ENCODE measurements at regions not wholly inside any gene's neighbourhood (a gene's known extent, or its start where the extent isn't known, plus 50 kb on each side); places are given as distances from the start of the nearest gene placed in this dataset.

GRCh38 chr13:111565400-111565799 lies 245.0 kb downstream of the TEX29 start:
- H3K79me1 ChIP-seq (ENCODE audit: insufficient read depth, low read depth, low read length, poor library complexity, severe bottlenecking) = no peaks in the 10 kb centered on the region
- peaks cover 24% of the 10 kb centered on the region for H3K27me3 Mint-ChIP-seq (ENCODE audit: low read depth)
- no peaks in the 10 kb centered on the region for H3K9me3 ChIP-seq (ENCODE audit: control insufficient read depth, low read depth, low read length)
- no peak overlapping the region for H4K8ac ChIP-seq (replicated peaks; ENCODE audit: insufficient read length, low read depth, low read length)
- no peaks in the 10 kb centered on the region for H3K4me1 ChIP-seq (ENCODE audit: insufficient read depth, low read length)
- H3K27ac ChIP-seq (ENCODE audit: insufficient read length, low read depth, low read length) = no peak overlapping the region
- H3K36me3 Mint-ChIP-seq (ENCODE audit: insufficient read depth in 1 of 3, low read depth in 3 of 3) = peaks cover 6 to 12% (median 7%) of the 10 kb centered on the region in 3 experiments; a peak in 4 of 7 replicates
- no peaks in the 10 kb centered on the region for H3K27me3 ChIP-seq (ENCODE audit: insufficient read depth, low read length)
- H4K20me1 ChIP-seq (ENCODE audit: control insufficient read depth, insufficient read depth, insufficient read length) = no peaks in the 10 kb centered on the region
- no peak for TF ChIP-seq CTCF (conservative IDR thresholded peaks at IDR 0.05)
- H2BK20ac ChIP-seq (ENCODE audit: low read depth, low read length, poor library complexity, severe bottlenecking) = no peak overlapping the region
- H4K91ac ChIP-seq (ENCODE audit: insufficient read length, low read depth, low read length) = no peak overlapping the region
- no peak overlapping the region for H2BK15ac ChIP-seq (ENCODE audit: low read depth, low read length)
- no peak overlapping the region for H3K4ac ChIP-seq (ENCODE audit: low read depth, low read length)
- H3K4me1 Mint-ChIP-seq = peaks cover 8 to 9% of the 10 kb centered on the region in 2 experiments; a peak in 3 of 4 replicates
- no peak overlapping the region for H2BK120ac ChIP-seq (ENCODE audit: low read depth, low read length, poor library complexity, severe bottlenecking)
- no peak overlapping the region for H3T11ph ChIP-seq (ENCODE audit: low read length)
- H3K79me2 ChIP-seq (ENCODE audit: insufficient read depth, low read length) = no peaks in the 10 kb centered on the region
- WGBS (ENCODE audit: extremely low coverage, insufficient read length, low lambda C conversion rate) = no CpG with 5 or more reads among the region's 10 CpGs
- no peak overlapping the region for H3K4me2 ChIP-seq (ENCODE audit: insufficient read depth, insufficient read length, low read length)
- peaks cover 17% of the 10 kb centered on the region in 2 experiments for H3K9me3 Mint-ChIP-seq
- H2BK5ac ChIP-seq (ENCODE audit: insufficient read length, low read length) = no peak overlapping the region
- H3K14ac ChIP-seq (ENCODE audit: insufficient read depth, low read length) = no peak overlapping the region
- no peak overlapping the region for H2AK5ac ChIP-seq (ENCODE audit: insufficient read length, low read length)
- H3K18ac ChIP-seq (ENCODE audit: insufficient read length, low read depth, low read length) = no peak overlapping the region
- H4K5ac ChIP-seq (ENCODE audit: insufficient read length, low read depth, low read length) = no peak overlapping the region
- no peak overlapping the region for H3K56ac ChIP-seq (ENCODE audit: insufficient read length, low read depth, low read length)
- H3K9ac ChIP-seq (ENCODE audit: extremely low read depth, insufficient read length, low read length) = no peak overlapping the region
- no peak overlapping the region for H2AFZ ChIP-seq (ENCODE audit: low read length)
- H3K23ac ChIP-seq (ENCODE audit: insufficient read length, low read depth, low read length) = no peak overlapping the region
- DNase-seq = no peak
- H3K27ac Mint-ChIP-seq = peak overlapping the region in 1 of 3 experiments; percentile 44; a peak in 1 of 7 replicates
- H2BK12ac ChIP-seq (ENCODE audit: insufficient read length, low read depth, low read length) = no peak overlapping the region
- H3K4me3 Mint-ChIP-seq = no peak overlapping the region
- H3K23me2 ChIP-seq (ENCODE audit: insufficient read length, low read depth, low read length, poor library complexity, severe bottlenecking) = no peaks in the 10 kb centered on the region
